ENCODE measurements at regions not wholly inside any gene's neighbourhood (a gene's known extent, or its start where the extent isn't known, plus 50 kb on each side); places are given as distances from the start of the nearest gene placed in this dataset.

DNA sequence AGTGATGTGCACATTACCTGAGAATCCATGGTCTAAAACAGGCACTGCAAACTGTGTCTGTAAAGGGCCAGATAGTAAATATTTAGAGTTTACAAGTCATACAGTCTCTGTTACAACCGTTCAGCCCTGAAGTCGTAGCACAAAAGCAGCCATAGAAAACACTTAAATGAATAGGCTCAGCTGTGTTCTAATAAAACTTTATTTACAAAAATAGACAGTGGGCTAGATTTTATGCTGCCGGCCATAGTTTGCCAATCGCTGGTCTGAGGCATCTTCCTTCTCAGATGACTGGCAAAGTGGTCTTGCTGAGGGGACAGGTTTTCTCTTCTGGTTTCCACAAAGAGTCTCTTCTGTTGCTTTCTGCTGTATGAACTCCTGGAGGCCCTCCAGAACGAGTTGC lies 121.7 kb downstream of the EMX2 start:
- TF ChIP-seq, protein P1, sequence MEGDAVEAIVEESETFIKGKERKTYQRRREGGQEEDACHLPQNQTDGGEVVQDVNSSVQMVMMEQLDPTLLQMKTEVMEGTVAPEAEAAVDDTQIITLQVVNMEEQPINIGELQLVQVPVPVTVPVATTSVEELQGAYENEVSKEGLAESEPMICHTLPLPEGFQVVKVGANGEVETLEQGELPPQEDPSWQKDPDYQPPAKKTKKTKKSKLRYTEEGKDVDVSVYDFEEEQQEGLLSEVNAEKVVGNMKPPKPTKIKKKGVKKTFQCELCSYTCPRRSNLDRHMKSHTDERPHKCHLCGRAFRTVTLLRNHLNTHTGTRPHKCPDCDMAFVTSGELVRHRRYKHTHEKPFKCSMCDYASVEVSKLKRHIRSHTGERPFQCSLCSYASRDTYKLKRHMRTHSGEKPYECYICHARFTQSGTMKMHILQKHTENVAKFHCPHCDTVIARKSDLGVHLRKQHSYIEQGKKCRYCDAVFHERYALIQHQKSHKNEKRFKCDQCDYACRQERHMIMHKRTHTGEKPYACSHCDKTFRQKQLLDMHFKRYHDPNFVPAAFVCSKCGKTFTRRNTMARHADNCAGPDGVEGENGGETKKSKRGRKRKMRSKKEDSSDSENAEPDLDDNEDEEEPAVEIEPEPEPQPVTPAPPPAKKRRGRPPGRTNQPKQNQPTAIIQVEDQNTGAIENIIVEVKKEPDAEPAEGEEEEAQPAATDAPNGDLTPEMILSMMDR (IDR thresholded peaks at IDR 0.05): no peak
- no peak for TF ChIP-seq POLR2A (IDR thresholded peaks at IDR 0.05)
